HG02870 (cell line): ENCODE measurements at regions not wholly inside any gene's neighbourhood (a gene's known extent, or its start where the extent isn't known, plus 50 kb on each side); places are given as distances from the start of the nearest gene placed in this dataset.
"Not testable (repeated sequence)": the region's sequence is repeated elsewhere in the genome, so short reads cannot be mapped to it uniquely, and the experiment has no call there.

Source experiments
- ATAC-seq: cut with Tn5 transposase; IDR thresholded peaks from one replicate; pipeline ENCODE4 v1.9.1; 2021; ENCODE audit warnings: mild to moderate bottlenecking, moderate library complexity; ENCODE audit not compliant: unreplicated experiment

DNA sequence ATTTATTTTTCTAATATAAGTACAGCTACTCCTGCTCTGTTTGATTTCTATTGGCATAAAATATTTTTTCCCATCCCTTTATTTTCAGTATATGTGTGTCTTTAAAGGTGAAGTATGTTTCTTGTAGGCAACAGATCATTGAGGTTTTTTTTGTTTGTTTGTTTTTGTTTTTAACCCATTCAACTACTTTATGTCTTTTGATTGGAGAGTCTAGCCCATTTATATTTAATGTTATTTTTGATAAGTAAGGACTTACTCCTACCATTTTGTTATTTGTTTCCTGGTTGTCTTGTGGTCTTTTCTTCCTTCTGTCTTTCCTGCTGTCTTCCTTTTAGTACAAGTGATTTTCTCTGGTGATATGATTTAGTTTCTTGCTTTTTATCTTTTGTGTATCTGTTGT lies 285.1 kb upstream of the PROX1 start:
- ATAC-seq, result no peak

GRCh38 chr1:213704941-213705340 lies 282.8 kb upstream of the PROX1 start:
- no peak for ATAC-seq

DNA sequence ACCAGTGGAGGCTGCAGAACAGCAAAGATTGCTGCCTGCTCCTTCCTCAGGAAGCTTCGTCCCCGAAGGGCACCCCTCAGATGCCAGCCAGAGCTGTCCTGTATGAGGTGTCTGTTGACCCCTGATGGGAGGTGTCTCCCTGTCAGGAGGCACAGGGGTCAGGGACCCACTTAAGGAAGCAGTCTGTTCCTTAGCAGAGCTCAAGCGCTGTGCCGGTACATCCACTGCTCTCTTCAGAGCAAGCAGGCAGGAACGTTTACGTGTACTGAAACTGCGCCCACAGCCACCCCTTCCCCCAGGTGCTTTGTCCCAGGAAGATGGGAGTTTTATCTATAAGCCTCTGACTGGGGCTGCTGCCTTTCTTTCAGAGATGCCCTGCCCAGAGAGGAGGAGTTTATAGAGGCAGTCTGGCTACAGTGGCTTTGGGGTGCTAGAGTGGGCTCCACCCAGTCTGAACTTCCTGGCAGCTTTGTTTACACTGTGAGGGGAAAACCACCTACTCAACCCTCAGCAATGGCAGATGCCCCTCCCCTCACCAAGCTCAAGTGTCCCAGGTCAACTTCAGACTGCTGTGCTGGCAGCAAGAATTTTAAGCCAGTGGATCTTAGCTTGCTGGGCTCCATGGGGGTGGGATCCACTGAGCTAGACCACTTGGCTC lies 275.8 kb upstream of the PROX1 start:
- not testable (repeated sequence) for ATAC-seq

- ATAC-seq, result no peak
Observed at GRCh38 chr1:213714645-213715044, 273.1 kb upstream of the PROX1 start.

DNA sequence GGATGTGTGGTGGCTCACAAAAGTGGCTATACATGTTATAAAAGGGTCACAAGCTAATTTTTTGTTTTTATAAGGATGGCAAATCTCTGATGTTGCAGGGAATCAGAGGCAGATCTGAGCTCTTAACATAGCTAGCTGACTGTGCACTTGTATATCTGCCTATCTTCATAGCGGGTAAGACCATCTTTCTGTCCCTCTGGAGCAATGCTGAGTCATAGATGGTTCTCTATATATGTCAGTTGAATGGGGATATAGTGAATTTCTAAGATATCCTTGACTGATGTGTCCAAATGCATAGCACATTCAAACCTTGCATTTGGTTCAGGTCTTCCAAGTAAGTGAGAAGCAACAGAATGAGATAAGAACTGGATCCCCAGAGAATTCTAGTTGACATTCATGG lies 272.6 kb upstream of the PROX1 start:
- no peak for ATAC-seq

- no peak for ATAC-seq
Observed at GRCh38 chr1:213719462-213719861, 268.3 kb upstream of the PROX1 start.

- no peak for ATAC-seq
Observed at GRCh38 chr1:213720032-213720431, 267.7 kb upstream of the PROX1 start.

DNA sequence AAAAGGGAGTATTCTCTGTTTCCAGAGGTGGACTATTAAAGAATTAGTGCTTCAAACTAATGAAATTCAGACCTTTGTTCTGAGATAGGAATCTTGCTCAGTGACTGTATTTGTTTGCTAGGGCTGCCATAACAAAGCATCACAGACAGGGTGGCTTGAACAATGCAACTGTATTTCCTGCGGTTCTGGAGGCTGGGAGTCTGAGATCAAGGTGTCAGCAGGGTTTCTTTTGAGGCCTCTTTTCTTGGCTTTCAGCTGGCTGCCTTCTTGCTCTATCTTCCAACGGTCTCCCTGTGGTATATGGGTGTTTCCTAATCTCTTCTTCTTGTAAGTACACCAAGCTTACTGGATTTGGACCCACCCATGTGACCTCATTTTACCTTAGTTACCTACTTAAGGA lies 264.6 kb upstream of the PROX1 start:
- ATAC-seq, result no peak

GRCh38 chr1:213724640-213725536 lies 262.9 kb upstream of the PROX1 start:
- ATAC-seq, result no peak

- ATAC-seq, result no peak
Observed at GRCh38 chr1:213727853-213728592, 259.8 kb upstream of the PROX1 start.

GRCh38 chr1:213728593-213729536 lies 258.9 kb upstream of the PROX1 start:
- no peak for ATAC-seq

DNA sequence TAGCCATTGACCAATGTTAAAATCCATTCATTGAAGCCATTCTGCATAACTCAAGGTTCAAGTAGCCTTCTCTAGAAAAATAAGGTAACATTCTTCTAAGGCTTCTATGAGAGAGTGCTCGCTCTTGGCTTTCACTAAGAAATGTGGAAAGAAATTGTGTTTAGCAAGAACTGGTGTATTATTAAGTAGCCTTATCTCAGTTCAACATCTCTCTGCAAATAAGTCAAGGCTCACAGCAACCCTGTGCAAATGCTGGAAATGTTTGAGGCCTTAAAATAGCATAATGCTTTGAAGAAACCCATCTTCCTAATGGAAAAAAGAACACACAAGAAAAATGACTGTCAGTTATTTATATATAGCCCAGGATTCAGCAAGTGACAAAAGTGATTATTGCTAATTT lies 254.1 kb upstream of the PROX1 start:
- no peak for ATAC-seq

GRCh38 chr1:213737398-213738035 lies 250.3 kb upstream of the PROX1 start:
- ATAC-seq, result no peak

- no peak for ATAC-seq
Observed at GRCh38 chr1:213738658-213739057, 249.1 kb upstream of the PROX1 start.

GRCh38 chr1:213742992-213743391 lies 244.8 kb upstream of the PROX1 start:
- no peak for ATAC-seq

DNA sequence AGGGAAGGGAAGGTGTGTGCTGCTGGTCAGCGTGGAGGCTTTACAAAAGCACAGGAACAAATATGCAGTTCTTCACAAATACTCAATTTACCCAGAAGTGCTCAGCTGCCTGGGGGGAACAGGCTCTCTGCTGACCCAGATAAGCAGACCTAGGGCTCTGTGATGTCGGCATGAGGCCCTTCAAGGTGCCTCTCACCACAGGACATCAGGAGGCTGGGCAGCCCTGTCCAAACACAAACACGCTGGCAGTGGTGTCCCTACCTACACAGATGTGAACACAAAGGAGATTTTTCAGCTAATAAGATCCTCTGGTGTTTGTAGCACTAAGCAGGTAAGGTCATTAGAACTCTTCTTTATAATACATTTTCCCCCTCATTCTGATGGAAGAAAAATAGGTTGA lies 243.0 kb upstream of the PROX1 start:
- ATAC-seq, result no peak

- no peak for ATAC-seq
Observed at GRCh38 chr1:213745451-213745850, 242.3 kb upstream of the PROX1 start.

- no peak for ATAC-seq
Observed at GRCh38 chr1:213749558-213749957, 238.2 kb upstream of the PROX1 start.

DNA sequence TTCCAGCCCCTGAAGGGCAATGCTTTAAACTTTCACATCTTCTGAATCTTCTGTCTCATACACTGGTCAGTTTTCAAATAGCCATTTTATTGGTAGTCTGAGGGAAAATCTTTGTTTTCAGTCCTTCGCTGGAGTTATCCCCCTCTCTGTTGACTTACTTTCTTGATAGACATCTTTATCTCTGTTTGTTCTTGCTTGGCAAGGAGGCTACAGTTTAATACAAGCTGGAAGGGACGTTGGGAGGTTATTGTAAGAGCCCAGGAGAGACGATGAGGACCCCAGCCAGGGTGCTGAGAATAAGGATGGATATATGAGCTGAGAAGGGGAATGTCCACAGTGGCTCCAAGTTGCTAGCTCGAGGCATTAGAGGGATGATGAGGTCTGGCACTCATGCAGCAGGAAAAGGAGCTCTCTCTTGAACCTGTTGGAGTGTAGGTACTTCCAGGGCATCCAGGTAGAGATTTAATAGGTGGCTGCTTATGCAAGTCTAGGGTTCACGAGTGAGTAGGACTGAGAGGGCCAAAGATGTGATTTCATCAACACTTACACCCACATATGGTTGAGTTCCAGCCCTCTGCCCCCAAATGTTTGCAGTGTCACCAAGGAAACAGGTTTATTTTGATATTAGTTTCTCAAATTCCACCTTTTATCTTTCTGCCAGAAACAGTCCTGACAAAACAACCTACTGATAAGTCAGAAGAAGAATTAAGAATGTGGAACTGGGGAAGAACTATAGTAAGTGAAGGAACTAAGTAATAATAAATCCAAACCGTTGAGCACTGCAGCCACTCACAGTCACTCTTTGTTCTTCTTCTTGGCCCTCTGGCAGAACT lies 237.3 kb upstream of the PROX1 start:
- ATAC-seq, result no peak
